Uterus (tissue), 2 donors: ENCODE measurements at regions not wholly inside any gene's neighbourhood (a gene's known extent, or its start where the extent isn't known, plus 50 kb on each side); places are given as distances from the start of the nearest gene placed in this dataset.

ENCODE experiments used
- POLR2A ChIP-seq, 2 donors: fragments of 450-650 bp; IDR thresholded peaks; one replicate each; pipeline ENCODE4 v1.6.1; 2016; ENCODE audit warnings: antibody characterized with exemption in 2 of 2, mild to moderate bottlenecking in 1 of 2, moderate library complexity in 1 of 2
- TF ChIP-seq, protein P1 (sequence below), 4 experiments: fragments of 200-600 bp in 2 of 4; fragments of 450-650 bp in 2 of 4; sonication (generic) in 2 of 4; IDR thresholded peaks; one replicate each; pipeline ENCODE4 v1.5.1; 2016 to 2019; ENCODE audit warnings: antibody characterized with exemption in 4 of 4, mild to moderate bottlenecking in 2 of 4, moderate library complexity in 1 of 4

DNA sequence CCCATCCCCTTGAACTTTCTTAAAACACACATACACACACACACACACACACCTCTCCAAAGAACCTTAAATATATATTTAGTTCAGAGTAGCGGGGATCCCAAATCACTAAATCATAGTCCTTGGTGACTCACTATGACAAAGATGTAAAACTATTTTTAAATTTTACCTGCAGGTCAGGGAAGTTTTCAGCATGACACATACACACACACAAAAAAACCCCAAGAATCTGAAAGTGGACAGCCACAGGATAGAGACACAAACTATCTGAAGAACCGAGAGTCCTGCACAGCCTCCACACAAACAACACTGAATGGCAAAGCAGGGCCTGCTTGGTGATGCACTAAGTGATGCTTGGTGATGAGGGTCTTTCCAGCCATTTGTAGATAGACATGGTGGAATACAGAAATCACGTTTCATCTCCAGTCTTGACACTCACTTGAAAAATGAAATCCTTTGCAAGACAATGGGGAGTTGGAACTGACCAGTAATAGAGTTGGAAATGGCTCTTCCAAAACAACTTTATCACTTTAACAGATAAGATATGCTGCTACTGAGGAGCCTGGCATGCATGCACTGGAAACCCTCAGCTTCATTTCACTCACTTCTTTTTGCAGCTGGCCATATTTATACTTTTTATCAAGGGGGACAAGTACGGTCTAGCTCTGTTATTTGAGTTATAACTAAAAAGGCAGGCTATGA lies 307.3 kb downstream of the RAPGEF2 start:
- no peak for TF ChIP-seq POLR2A (IDR thresholded peaks at IDR 0.05)
- TF ChIP-seq, protein P1, sequence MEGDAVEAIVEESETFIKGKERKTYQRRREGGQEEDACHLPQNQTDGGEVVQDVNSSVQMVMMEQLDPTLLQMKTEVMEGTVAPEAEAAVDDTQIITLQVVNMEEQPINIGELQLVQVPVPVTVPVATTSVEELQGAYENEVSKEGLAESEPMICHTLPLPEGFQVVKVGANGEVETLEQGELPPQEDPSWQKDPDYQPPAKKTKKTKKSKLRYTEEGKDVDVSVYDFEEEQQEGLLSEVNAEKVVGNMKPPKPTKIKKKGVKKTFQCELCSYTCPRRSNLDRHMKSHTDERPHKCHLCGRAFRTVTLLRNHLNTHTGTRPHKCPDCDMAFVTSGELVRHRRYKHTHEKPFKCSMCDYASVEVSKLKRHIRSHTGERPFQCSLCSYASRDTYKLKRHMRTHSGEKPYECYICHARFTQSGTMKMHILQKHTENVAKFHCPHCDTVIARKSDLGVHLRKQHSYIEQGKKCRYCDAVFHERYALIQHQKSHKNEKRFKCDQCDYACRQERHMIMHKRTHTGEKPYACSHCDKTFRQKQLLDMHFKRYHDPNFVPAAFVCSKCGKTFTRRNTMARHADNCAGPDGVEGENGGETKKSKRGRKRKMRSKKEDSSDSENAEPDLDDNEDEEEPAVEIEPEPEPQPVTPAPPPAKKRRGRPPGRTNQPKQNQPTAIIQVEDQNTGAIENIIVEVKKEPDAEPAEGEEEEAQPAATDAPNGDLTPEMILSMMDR (IDR thresholded peaks at IDR 0.05) = no peak
